IMR-90 (cell line): ENCODE measurements at regions not wholly inside any gene's neighbourhood (a gene's known extent, or its start where the extent isn't known, plus 50 kb on each side); places are given as distances from the start of the nearest gene placed in this dataset.
A peak's percentile ranks its signal among the peaks of the same experiment; 100 is the strongest.

Experiments
- ATAC-seq: fragments of 200-7000 bp; cut with Tn5 transposase; 2 replicates; pipeline ENCODE4 v1.9.1; 2020; ENCODE audit warnings: low read depth, mild to moderate bottlenecking, moderate library complexity
- BruUV-seq: library from RNA; stranded (reverse); fragments of 400-500 nt; replicated peaks from 2 replicates; lab custom pipeline; 2021; lab: Mats Ljungman, UMichigan
- CTCF ChIA-PET: fragments of 300-600 bp; formaldehyde crosslinking; extraction: SDS; loops from one replicate; lab custom pipeline; 2021; ENCODE audit warnings: antibody characterized with exemption; lab: Yijun Ruan, JAX
- POLR2A ChIA-PET: fragments of 300-600 bp; sonication (Branson Sonifier 250); formaldehyde crosslinking; loops from one replicate; lab custom pipeline; 2022; ENCODE audit warnings: antibody characterized with exemption; ENCODE audit not compliant: unreplicated experiment; lab: Charles Lee
- DNase-seq: peaks from one replicate; pipeline ENCODE4 v3.0.0; 2013
- H2AFZ ChIP-seq: replicated peaks from 2 replicates; pipeline ENCODE3; 2013; ENCODE audit warnings: low read length, mild to moderate bottlenecking; ENCODE audit not compliant: poor library complexity
- H2AK5ac ChIP-seq: 2 replicates; pipeline ENCODE4 v1.6.1; 2013; ENCODE audit warnings: low read depth, low read length, inconsistent platforms
- H2AK9ac ChIP-seq: replicated peaks from 2 replicates; pipeline ENCODE3; 2013; ENCODE audit warnings: mild to moderate bottlenecking, low read depth, low read length, moderate library complexity; ENCODE audit not compliant: poor library complexity
- H2BK120ac ChIP-seq: 2 replicates; pipeline ENCODE4 v1.6.1; 2013; ENCODE audit warnings: low read depth, low read length, inconsistent platforms
- H2BK15ac ChIP-seq: 3 replicates; pipeline ENCODE4 v1.6.1; 2013; ENCODE audit warnings: low read depth, low read length, inconsistent platforms
- H2BK20ac ChIP-seq: 2 replicates; pipeline ENCODE4 v1.6.1; 2013; ENCODE audit warnings: low read depth, mild to moderate bottlenecking, inconsistent platforms, low read length, moderate library complexity
- H2BK5ac ChIP-seq: 2 replicates; pipeline ENCODE4 v1.6.1; 2013; ENCODE audit warnings: mild to moderate bottlenecking, low read depth, low read length, inconsistent platforms; ENCODE audit not compliant: poor library complexity, severe bottlenecking
- H3K14ac ChIP-seq: replicated peaks from 2 replicates; pipeline ENCODE4 v1.6.1; 2013; ENCODE audit warnings: low read depth, low read length, inconsistent platforms
- H3K18ac ChIP-seq: 2 replicates; pipeline ENCODE4 v1.6.1; 2013; ENCODE audit warnings: low read depth, low read length, control low read depth
- H3K23ac ChIP-seq: 2 replicates; pipeline ENCODE4 v1.6.1; 2013; ENCODE audit warnings: low read depth, low read length, inconsistent platforms
- H3K27ac ChIP-seq: 2 replicates; pipeline ENCODE4 v1.5.1; 2013; ENCODE audit warnings: mild to moderate bottlenecking, control low read depth, low read length; ENCODE audit not compliant: insufficient read depth
- H3K27me3 ChIP-seq: 2 replicates; pipeline ENCODE4 v1.6.1; 2013; ENCODE audit warnings: low read length; ENCODE audit not compliant: control insufficient read depth, insufficient read depth
- H3K36me3 ChIP-seq: 2 replicates; pipeline ENCODE4 v1.6.1; 2013; ENCODE audit warnings: low read length, mixed read lengths; ENCODE audit not compliant: control insufficient read depth, insufficient read depth
- H3K4ac ChIP-seq: 2 replicates; pipeline ENCODE4 v1.6.1; 2013; ENCODE audit warnings: low read depth, low read length, inconsistent platforms
- H3K4me1 ChIP-seq: 2 replicates; pipeline ENCODE4 v1.6.1; 2013; ENCODE audit warnings: low read length, mixed read lengths; ENCODE audit not compliant: control insufficient read depth, insufficient read depth
- H3K4me2 ChIP-seq: 2 replicates; pipeline ENCODE4 v1.6.1; 2013; ENCODE audit warnings: low read depth, mild to moderate bottlenecking, control low read depth, low read length, moderate library complexity
- H3K4me3 ChIP-seq: 2 replicates; pipeline ENCODE4 v1.5.1; 2013; ENCODE audit warnings: low read depth, mild to moderate bottlenecking, control low read depth, low read length, moderate library complexity; ENCODE audit not compliant: insufficient read depth
- H3K56ac ChIP-seq: 2 replicates; pipeline ENCODE4 v1.6.1; 2013; ENCODE audit warnings: low read length, inconsistent platforms; ENCODE audit not compliant: insufficient read depth; ENCODE audit errors: extremely low read depth
- H3K79me1 ChIP-seq, 2 experiments: 2 replicates each; pipeline ENCODE4 v1.6.1; 2013; ENCODE audit warnings: low read length in 2 of 2, inconsistent platforms in 1 of 2, low read depth in 1 of 2
- H3K9ac ChIP-seq: 2 replicates; pipeline ENCODE4 v1.6.1; 2013; ENCODE audit warnings: low read depth, low read length, control low read depth
- H3K9me1 ChIP-seq: 2 replicates; pipeline ENCODE4 v1.6.1; 2013; ENCODE audit warnings: low read length, inconsistent platforms; ENCODE audit not compliant: insufficient read depth
- H3K9me3 ChIP-seq: 2 replicates; pipeline ENCODE4 v1.6.1; 2013; ENCODE audit warnings: low read length; ENCODE audit not compliant: control insufficient read depth, insufficient read depth
- H4K20me1 ChIP-seq: 2 replicates; pipeline ENCODE4 v1.6.1; 2013; ENCODE audit warnings: low read length, inconsistent platforms; ENCODE audit not compliant: insufficient read depth
- H4K5ac ChIP-seq: 2 replicates; pipeline ENCODE4 v1.6.1; 2013; ENCODE audit warnings: mild to moderate bottlenecking, low read depth, low read length, control low read depth
- H4K8ac ChIP-seq, 2 experiments: 2 replicates each; pipeline ENCODE4 v1.6.1; 2013; ENCODE audit warnings: low read depth in 2 of 2, low read length in 2 of 2, control low read depth in 1 of 2, inconsistent platforms in 1 of 2
- H4K91ac ChIP-seq: 2 replicates; pipeline ENCODE4 v1.6.1; 2013; ENCODE audit warnings: low read depth, low read length, inconsistent platforms; ENCODE audit not compliant: insufficient read depth
- CHD1 ChIP-seq: IDR thresholded peaks from 2 replicates; pipeline ENCODE4 v1.6.1; 2012; ENCODE audit warnings: low read depth, low read length, improper control_type of control experiment
- MXI1 ChIP-seq: IDR thresholded peaks from 2 replicates; pipeline ENCODE4 v1.6.1; 2012; ENCODE audit warnings: low read depth, mild to moderate bottlenecking, low read length, moderate library complexity, borderline replicate concordance
- WGBS, 2 experiments: methylation state at CpG; one replicate each; pipeline versions ENCODE4 v1.1.5 to v1.1.7; 2013; ENCODE audit warnings: missing lambda C conversion rate in 2 of 2; ENCODE audit not compliant: insufficient read length in 1 of 2; ENCODE audit errors: extremely low coverage in 2 of 2; 5-methylcytosine and 5-hydroxymethylcytosine counted together
- dilution Hi-C: fragments of 300-500 bp; cut with HindIII; formaldehyde crosslinking; loops from one replicate; pipeline ENCODE4 v1.14.3; 2018; ENCODE audit warnings: low sequenced_read_pairs; ENCODE audit not compliant: unreplicated experiment
- in situ Hi-C: fragments of 300-500 bp; cut with MboI; formaldehyde crosslinking; loops from 3 replicates; pipeline ENCODE4 v1.14.3; 2019; ENCODE audit warnings: low sequenced_read_pairs, inconsistent platforms, mixed read lengths
- intact Hi-C: fragments of 100-400 bp; cut with micrococcal nuclease; formaldehyde crosslinking; loops from 2 replicates; pipeline ENCODE4 v1.10.0; 2022

DNA sequence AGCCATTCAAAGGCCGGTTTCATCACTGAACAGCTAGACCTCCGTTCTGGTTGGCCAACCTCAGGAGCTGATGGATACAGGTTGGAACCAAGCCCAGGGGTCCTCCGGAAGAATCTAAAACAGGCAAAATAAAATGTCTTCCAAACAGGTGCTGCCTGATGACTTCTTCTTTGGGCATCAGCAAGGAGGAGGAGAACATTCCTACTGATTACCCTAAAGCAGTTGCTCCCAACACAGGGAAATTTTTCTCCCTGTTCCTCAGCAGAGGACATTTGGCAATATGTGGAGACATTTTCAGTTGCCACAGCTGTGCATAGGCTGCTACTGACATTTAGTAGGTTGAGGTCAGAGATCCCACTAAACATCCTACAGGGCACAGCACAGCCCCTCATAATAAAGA lies 319.3 kb upstream of the PPARGC1A start:
- no peaks in the 10 kb centered on the region for H3K9me1 ChIP-seq
- peak overlapping the region; percentile 22; the same call in 1 of the 2 replicates for H2BK120ac ChIP-seq
- ATAC-seq (no peak), DNase-seq (no peak)
- peak overlapping the region; percentile 3 to 67; a peak in 1 of 4 replicates for H4K8ac ChIP-seq
- H3K14ac ChIP-seq: no peak overlapping the region
- in situ Hi-C loops: no loop called here
- intact Hi-C loops: no loop called here
- H3K79me1 ChIP-seq: no peaks in the 10 kb centered on the region
- peak overlapping the region; percentile 67 for H3K18ac ChIP-seq
- POLR2A ChIA-PET: no interaction called here
- H3K9ac ChIP-seq: no peak overlapping the region
- peak overlapping the region; percentile 29; the same call in 1 of the 2 replicates for H3K27ac ChIP-seq
- H2BK5ac ChIP-seq: no peak overlapping the region
- H4K5ac ChIP-seq: peak overlapping the region; percentile 12; the same call in 1 of the 2 replicates
- no peak overlapping the region for H2AK9ac ChIP-seq
- H2BK15ac ChIP-seq: peak overlapping the region; percentile 75; the same call in 2 of the 3 replicates
- no peaks in the 10 kb centered on the region for H3K9me3 ChIP-seq
- H2BK20ac ChIP-seq: peak overlapping the region; percentile 35; the same call in 1 of the 2 replicates
- no peaks in the 10 kb centered on the region for H4K20me1 ChIP-seq
- H2AFZ ChIP-seq: no peak overlapping the region
- H2AK5ac ChIP-seq: peak overlapping the region; percentile 77; the same call in 1 of the 2 replicates
- no CpG with 5 or more reads among the region's 3 CpGs for WGBS, 2 experiments
- BruUV-seq: no TSS peak
- dilution Hi-C loops: no loop called here
- no peaks in the 10 kb centered on the region for H3K36me3 ChIP-seq
- CTCF ChIA-PET: interaction anchor here (0.6 kb wide), 1 partner anchor 22 kb away, joined by 6 read pairs; no protein-coding TSS in a partner anchor
- peak overlapping the region; percentile 25; the same call in 1 of the 2 replicates for H3K4ac ChIP-seq
- TF ChIP-seq MXI1 (no peak), CHD1 (no peak)
- no peaks in the 10 kb centered on the region for H3K27me3 ChIP-seq
- 0 out of 2 replicates have a peak overlapping the region, but pooled peaks have one; percentile 15 for H3K23ac ChIP-seq
- no peak overlapping the region; the same call in 1 of the 2 replicates for H4K91ac ChIP-seq
- H3K4me3 ChIP-seq: no peak overlapping the region
- H3K4me1 ChIP-seq: peaks cover 10% of the 10 kb centered on the region
- H3K4me2 ChIP-seq: no peak overlapping the region
- no peak overlapping the region for H3K56ac ChIP-seq
